Retina (tissue), 1 donor: ENCODE measurements at regions not wholly inside any gene's neighbourhood (a gene's known extent, or its start where the extent isn't known, plus 50 kb on each side); places are given as distances from the start of the nearest gene placed in this dataset.

ENCODE experiments used
- DNase-seq: peaks from one replicate; pipeline ENCODE4 v3.0.0-alpha.2; 2016

DNA sequence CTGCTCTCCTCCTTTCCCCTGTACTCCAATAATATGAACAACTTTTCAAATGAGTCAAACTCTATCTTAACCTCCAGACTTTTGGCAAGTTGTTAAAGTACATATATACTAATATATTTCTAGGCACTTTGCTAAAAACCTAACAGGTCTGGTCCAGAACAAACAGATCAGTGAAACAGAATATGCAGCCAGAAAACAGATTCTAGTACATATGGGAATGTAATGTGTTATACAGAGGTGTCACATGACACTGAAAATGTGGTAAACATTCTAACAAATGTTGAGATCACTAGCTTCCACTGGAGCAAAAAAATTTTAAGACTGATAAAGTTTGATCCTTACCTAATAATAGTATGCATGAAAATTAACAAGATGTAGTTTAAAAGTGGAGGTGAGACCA, 136.9 kb downstream of the OR2K2 start:
- DNase-seq = no peak

DNA sequence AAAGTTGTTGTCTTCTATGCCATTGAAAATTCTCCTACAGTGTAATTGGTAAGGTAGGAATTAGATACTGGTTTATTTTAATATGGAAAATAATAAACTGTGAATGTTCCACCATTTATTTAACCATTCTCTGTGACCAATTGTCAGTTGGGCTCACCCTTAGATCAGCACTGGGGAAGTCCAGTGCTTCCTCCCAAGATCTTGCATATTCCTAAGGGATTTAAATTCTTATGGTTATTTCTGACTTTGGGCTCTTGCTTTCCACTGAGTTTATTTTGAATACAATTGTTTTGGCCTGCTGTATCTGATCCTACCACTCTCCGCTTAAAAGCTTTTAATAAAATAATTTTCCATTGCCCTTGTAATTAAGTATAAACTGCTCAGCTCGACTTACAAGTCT, 137.4 kb downstream of the OR2K2 start:
- DNase-seq = no peak

DNA sequence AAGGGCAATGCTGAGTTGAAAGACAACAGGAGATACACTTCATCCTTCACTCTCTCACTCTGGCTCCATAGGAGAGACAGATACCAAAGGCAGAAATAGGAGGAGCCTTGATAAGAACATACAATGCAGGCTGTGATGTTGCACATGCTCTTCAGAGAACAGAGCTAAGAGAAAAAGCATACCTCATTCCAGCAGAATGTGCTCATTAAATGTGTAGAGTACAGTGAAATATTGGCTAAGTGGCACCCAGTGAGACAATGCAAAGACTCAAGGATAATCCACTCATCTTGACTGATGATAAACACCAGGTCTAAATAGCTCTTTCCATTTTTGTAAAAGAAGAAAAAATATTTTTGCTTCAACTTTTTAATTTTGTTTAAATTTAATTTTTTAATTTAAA, 139.7 kb downstream of the OR2K2 start:
- no peak for DNase-seq

DNA sequence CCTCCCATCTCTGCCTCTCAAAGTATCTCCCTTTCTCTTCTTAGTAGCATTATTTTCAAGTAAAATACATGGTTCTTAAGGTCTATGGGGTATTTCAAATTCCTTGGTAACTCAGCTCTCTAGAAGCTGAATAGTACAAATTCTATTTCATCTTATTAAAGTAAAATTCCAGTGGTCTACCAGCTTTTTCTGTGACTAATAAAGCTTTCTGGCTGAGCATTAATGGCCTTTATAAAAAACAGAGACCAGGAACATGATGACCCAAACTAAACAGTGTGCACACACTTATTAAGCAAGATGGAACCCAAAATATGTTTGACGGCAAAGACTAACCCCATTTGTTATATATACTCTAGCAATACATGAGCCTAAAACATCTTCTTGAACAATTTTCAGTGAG, 142.6 kb downstream of the OR2K2 start:
- DNase-seq = no peak

DNA sequence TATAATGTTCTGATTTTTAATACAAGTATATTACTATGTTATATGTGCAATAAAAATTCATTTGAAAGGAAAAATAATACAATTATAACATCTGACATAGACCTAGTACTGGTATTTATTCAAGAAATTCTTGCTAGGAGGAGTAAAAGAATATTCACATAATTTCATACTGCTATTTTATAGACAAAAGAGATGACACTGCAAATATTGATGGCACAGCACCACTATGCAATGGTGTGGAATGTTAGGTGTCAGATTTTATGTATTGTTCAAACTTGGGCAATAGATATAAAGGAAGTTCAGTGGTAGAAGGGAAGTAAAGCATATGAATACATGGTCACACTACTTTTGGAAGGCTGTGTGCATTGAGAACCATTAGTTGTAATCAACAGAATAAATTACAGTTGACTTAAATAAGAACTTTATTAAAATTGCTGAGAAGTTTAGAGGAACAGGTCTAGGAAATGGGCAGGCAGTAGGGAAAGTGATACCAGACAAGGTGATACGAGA, 143.9 kb downstream of the OR2K2 start:
- no peak for DNase-seq

DNA sequence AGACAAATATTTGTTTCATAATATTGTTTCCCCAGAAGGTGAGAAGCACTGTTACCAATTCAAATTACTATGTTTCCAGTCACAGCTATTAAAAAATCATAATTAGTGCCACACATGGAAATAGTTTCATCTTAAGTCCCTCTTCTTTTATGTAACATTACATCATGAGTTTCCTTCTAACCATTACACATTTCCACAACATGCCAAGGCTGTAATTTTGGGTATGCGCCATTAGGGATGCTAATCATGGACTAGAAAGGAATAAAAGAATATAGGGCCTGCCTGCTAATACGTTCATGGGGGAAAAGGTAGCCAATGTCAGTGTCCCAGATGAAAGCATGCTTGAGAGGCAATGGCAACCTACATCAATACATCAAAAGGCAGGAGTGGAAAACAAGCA, 142.5 kb upstream of the LPAR1 start:
- DNase-seq = no peak

DNA sequence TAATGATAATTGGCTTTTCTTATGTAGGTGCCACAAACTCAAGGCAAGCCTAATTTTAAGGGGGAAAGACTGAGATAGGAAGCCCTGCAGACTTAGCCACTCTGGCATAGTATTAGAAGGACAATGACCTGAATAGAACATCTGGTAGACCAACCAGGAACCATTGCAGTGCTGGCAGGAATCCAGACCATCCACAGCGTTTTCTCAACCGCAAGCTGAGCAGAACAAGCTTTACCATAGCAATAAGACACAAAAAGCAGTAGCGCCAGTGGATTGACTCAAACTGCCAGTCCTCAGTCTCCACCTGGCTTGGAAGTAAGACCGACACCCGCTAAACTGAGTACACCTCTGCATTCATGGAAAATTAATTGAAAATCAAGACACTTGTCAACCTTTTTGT, 141.3 kb upstream of the LPAR1 start:
- DNase-seq = no peak

DNA sequence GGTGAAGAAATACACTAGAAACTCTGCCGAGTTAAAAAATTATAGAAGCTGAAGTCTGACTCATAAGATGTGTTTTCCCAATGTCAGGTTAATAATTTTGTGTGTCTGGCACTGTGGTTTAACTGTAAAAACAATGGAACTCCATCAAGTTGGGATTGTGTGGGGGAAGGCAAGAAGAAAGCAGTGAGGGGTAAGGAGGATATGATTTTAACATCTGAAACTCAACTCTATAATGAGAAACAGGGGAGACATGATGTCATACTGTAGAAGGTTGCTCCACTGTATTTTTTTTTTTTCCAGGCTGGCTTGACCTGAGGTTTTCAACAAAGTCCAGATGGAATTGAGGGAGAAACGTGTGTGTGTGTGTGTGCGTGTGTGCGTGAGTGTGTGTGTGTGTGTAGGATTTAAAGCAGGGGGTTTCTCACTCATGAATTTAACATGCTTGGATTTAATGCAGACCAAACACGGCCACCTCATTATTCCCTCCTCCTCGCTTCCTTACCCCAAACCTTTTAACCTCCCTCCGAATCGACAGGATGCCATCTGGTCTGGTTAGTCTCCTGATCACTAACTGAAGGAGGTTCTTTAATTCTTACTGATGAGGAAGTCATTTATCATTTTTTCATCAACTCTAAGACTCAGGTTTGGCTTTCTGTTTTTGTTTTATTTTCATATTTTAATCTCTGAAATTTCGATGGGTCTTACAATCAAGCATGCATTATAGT, 140.2 kb upstream of the LPAR1 start:
- peak; percentile 8 for DNase-seq

DNA sequence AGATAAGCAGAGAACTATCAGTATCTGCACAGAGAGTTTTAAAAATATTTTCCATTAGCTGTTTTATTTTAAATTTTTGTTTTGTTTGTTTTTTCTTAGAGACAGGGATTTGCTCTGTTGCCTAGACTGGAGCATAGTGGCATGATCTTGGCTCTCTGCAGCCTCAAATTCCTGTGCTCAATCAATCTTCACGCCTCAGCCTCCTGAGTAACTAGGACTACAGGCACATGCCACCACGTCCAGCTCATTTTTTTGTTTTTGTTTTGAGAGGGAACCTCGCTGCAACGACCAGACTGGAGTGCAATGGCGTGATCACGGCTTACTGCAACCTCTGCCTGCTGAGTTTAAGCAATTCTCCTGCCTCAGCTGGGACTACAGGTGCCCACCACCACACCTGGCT, 138.2 kb upstream of the LPAR1 start:
- no peak for DNase-seq

DNA sequence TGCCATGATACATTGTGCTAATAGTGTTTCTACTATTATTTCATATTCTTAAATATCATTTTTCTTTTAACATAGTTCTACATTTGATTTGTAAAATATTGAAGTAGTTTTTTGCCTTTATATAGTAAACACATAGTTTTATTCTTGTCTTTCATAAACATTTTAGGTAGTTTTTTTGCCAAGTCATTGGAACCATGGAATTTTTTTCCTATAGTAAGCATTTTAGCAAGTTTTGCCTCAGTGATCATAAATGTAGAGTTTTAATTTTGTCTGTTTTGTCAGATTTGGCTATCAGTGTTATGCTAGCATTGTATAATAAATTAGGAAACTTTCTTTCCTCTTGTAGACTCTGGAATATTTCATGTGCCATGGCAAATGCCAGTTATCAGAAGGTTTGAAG, 137.1 kb upstream of the LPAR1 start:
- no peak for DNase-seq

DNA sequence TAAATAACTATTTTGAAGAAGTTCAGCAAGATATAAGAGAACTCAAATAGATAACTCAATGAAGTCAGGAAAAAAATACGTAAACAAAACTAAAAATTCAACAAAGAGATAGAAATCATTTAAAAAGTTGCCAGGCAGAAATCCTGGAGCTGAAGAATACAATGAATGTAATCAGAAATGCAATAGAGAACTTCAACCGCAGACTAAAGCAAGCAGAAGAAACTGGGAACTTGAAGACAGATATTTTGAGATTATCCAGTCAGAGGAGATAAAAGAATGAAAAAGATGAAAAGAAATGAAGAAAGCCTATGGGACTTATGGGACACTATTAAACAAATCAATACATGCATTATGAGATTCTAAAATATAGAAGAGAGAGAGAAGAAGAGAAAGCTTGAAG, 129.1 kb upstream of the LPAR1 start:
- no peak for DNase-seq

DNA sequence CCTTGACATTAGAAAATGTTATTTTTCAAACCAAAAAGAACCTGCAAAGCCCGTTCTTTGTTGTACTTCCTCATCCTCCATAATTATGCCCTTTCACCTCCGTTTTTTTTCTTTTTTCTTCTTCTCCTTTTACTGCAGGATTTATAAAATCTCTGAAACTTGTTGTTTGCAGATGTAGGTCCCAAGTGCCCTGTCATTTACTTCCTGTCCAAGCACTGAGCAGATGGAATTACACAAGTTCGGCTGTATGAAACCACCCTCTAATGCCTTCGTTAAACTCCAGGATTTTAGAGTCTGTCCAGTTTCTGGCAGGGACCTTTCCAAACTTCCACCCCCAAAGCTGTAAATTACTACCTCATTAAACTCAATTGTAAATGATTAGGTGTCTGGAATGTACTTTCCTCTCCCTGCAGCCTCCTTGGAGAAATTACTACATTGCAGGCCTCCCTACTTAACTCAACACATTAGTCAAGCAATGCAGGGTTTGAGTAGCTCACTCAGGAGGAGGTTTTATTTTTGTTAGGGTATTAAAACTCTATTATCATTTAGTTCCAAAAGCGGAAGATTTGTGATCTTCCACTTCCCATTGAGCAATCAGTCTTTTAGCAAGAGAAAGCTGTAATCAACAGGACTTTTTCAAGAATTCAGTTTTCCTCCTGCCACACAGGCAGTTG, 125.6 kb upstream of the LPAR1 start:
- DNase-seq = no peak

DNA sequence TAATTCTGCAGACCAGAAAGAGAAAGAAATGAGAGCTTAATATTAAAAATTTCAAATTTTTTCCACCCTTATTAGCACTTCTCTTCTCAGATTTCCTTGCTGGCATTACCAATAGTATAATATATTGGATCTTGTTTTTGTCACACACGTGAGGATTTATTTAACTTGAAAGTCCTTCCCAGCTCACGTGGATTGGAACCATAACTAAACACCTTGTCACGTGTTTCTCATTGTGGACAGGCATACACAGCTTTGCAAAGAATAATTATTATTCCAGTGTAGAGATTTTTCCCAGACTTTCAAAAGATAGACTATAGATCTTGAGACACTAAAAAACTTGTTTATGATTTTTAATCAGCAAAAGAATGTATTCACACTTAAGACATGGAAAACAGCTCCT, 123.8 kb upstream of the LPAR1 start:
- DNase-seq = no peak

DNA sequence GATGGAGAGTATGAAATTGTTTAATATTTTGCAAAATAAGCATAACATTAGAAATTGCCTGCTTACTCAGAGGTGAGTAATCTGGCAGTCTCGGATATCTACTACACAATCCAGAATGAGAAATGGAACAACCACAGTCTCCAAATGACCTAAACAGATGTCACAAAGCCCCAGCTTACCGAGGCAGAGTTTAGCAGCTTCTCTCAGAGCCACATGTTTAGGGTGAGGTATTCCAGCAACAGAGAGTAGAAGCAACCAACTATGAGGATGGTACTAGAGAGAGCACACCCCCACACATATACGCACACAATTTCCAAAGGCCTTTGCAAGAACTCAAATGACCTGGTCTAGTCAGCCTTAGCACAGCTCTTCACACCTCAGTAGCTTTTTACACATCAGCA, 122.7 kb upstream of the LPAR1 start:
- DNase-seq = no peak

DNA sequence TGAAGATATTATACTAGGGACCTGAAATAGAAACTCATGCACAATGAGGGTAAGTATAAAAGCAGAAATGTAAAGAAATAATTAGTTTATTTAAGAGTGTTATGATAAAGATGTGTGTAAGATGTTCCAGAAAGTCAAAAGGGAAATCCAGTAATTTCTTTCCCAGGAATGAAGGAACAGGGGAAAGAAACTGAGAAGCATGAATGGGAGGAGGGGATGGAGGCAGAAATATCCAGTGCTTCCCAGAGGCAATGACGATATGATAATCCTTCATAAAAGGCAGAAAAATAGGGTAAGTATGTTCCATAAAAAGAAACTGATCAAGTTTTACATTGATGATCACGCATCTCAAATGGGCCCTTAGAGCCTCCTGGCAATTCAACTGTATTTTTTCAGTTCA, 120.7 kb upstream of the LPAR1 start:
- no peak for DNase-seq

DNA sequence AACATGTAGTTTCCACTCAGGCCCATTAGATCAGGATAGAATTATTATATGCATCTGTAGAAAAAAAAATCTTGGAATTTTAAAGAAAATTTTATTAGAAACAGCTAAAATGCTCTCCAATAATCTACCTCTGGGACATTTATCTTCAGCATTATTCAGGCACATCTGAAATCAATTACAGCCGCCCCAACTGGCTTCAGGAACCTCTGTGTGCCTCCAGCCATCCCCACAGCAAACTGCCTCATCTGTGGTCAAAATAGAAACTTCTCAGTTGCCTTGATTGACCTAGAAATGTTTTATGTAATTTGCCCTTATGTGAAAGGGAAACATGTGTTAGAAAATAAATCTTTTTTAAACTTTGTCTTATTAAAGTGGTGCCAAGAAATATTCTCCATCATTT, 120.1 kb upstream of the LPAR1 start:
- no peak for DNase-seq

DNA sequence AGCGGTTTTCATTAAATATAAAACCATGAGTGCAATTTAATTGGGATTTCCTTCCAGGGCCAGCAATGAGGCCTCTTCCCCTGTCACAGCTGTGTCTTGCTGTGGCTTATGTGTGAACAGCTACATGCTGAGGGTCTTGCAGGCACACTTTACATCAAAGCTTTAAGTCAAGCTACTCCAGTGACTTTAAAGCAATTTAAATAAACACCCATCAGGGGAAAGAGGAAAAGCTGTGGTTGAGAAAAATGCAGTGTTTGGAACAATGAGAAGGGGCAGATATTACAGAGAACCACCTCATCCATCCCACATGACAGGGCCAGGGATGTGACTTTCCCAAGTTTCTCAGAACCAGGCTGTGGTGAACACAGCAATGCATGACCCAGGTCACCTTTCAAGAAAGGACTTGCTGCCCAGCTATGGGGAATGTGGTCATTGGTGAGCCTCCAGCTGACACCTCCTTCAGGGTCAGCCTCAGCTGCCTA, 115.9 kb upstream of the LPAR1 start:
- DNase-seq = no peak

DNA sequence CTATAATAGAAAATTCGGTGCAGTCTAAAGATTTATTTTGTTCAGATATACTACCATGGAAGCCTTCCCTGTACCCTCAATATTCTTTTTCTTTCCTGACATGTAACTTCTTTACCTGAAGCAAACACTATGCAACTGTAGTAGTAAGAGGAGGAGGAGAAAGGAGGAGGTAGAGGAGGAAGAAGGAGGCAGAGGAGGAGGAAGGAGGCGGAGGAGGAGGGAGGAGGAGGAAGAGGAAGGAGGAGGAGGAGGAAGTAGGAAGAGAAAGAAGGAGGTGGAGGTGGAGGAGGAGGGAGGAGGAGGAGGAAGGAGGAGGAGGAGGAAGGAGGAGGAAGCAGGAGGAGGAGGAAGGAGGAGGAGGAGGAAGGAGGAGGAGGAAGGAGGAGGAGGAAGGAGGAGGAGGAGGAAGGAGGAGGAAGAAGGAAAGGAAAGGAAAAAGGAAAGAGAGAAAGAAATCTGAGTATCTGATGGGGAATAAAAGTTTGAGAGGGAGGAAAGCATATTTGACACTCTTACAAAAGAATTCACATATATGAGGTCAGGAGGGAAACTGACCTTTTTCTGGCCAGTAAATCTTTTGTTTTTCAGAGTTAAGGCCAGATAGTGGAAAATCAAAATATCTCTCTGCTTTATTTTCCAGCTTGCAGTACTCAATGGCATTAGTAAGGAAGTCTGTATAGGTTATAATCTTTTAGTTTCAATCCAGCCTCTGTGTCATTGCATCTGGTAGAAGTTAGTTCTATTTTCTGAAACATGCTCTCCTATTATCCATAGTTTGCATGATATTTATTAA, 114.5 kb upstream of the LPAR1 start:
- no peak for DNase-seq

DNA sequence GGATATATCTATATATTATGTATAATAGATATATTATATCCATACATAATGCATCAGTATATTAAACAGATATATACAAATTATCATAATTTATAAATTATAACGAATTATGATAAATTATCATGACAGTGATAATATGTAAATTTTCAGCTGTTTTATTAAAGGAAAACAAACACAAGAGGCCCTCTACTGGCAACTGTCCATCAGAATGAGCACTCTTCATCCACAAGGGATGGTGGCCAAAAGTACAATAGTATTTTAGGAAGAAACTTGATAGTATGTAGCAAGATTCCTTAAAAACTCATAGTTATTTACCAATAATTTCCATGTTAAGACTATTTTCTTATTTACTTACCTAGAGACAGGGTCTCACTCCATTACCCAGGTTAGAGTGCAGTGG, 113.3 kb upstream of the LPAR1 start:
- DNase-seq = no peak

DNA sequence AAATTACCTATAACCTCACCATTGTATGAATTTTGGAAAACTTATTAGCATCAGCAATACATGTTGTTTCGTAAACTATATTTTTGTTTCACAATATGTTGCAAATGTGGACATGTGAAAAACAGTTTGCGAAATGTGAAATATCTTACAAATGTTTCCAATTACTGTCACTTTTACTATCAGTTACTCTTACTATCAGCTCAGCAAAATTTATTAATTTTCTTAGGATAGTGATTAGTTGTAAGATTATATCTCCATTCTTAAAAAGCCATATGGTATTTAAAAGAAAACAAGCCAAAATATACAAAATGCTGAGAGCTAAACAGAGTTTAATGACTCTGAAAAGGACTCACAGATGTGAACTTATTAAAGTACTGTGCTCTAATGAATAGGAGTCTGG, 111.9 kb upstream of the LPAR1 start:
- DNase-seq = no peak

DNA sequence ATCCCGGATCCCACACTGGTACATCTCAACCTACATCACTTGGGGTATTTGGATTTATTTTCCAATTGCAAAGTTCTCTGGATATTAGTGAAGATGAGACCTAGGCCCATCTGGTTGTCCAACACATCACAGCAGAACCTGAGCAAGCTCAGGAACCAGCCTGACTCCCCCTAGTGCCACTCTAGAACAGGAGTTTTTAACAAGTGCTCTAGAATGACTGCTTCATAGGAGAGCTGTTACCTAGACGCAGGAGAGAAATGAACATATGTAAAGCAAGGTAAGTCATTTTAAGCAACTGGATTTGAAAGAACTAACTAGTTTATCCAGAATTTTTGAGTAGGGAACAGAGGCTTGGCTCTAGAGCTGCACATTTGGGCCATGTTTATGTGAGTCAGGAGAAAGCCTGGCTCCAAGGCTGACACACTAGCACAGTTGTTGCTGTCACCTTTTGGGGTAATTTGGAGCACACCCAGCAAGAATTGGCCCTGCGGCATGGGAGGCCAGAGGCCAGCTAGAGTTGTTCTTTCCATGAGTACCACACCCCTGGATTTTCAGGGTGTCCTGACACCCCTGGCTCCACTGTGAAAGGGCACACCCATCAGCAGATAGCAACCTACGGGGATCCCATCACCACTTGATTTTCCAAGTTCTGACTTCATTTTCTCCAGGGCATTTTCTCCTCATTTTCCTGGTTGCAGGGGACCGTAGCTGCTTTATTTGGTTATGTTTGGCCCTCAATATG, 110.9 kb upstream of the LPAR1 start:
- DNase-seq = no peak

DNA sequence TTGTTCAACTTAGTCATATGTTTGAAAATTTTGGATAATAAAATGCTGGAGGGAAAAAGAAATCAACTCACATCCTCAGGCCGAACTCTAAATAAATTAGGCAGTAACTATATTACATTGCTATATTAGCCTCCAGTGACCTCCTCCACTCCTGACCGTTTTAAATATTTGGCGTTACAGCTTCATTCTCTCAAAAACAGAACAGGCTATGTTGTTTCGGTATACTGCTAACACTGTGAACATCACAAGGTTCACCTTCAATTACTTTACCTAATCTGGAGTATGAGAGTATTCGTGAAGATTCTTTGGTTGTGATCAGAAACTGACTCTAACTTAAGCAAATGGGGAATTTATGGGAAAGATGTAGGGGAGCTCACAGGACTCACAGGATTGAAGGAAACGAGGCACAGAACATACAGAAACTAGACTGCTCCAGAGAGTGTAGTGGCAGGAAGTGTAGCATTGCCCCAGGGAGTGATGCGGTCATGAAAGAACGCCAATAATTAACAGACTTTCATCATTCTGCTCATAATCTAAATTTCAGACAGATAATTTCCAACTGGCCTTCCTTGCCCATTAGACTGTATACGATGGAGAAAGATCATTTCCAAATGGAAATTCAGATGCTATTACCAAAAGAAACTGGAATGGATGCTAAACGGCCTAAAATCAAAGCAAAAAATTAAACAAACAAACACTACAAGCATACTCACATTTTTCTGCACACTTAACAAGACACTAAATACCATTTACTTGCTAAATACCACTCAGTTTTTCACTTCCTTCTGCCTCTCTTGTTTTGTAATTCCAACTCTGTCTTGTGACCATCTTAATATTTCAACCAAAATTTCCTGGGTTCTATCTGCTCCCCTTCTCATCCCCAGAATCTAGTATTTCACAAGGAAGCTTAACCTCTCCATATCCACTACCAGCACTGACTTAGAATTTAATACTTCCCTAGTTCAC, 110.1 kb upstream of the LPAR1 start:
- DNase-seq = no peak
